ENCODE measurements at regions not wholly inside any gene's neighbourhood (a gene's known extent, or its start where the extent isn't known, plus 50 kb on each side); places are given as distances from the start of the nearest gene placed in this dataset.

DNA sequence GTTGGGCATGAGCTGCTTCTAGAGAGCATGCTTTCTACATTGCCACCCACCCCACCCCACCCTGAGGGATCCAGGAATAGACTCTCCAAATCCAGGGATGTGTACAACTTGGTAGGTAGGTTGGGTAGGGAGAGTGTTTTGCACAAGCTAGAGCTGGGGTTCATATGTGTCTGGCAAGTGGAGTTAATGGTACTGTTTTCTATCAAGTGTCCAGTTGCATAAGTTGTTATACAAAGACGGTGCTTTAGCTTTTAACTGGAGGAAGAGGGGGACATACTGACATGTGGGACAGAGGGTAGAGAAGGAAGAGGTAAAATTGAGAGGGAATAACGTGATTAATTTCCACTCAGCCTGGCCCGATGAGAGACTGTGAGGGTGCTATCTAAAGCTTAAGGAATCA, 51.0 kb upstream of the TNC start:
- no peak for DNase-seq

DNA sequence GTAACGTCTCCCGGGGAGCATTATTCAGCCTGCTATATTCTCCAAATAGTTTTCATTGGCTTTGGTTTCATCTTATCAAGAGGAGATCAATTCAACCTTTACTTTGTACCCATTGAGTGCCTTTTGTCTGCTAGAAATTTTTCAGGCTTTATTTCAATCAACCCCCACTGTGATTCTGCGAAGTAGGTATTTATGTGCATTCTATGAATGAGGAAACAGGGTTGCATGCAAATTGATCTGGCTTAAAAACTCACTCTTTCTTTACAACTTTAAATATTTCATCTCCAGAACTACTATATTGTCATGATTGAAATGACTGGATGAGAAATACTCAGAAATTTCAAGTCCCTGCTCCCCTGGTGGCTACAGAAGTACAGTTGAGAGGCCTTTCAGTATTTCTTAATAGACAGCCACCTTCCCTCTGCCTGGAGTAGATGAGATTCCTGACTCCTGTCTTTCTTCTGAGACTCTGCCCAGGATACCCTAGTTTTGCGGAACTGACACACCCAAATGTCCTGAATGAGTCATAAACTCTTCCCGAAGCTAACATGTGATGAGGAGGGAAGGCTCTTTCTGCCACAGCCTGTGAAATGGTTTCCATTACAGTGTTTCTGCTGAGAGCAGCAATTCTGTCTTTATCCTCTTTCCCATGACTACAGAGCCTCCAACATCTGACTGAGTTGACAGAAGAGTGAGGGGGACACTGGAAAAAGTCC, 52.6 kb upstream of the TNC start:
- no peak for DNase-seq

DNA sequence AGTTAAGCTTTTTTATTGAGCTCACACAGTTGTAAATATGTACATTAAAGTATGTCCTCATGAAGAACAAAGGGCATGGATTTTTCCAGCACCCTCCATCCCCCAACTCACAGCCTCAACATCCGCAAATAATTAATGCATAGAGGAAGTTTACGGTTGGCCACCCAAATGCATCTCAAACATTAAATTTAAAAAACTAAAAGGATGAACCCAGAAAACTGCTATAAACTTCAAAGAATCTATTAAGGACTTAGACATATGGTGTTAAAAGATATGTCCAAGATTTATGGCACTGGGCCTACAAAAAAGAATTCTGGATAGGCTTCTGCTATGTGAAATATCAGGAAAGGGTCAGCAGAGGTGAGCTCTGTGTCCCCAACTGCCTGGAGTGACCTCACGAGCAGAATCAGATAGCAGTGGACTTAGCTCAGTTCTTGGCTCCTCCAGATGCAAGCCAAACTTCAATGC, 54.0 kb upstream of the TNC start:
- no peak for DNase-seq

DNA sequence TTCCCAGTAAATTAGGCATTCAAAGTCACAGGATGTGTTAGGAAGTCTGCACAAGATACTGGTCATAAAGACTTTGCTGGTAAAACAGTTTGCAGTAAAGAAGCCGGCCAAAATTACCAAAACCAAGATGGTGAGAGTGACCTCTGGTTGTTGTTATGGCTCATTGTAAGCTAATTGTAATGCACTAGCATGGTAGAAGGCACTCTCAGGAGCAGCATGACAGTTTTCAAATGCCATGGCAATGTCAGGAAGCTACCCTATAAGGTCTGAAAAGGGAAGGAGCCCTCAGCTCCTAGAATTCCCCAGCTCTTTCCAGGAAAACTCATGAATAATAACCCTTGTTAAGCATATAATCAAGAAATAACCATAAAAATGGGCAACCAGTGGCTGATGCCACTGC, 64.3 kb upstream of the TNC start:
- no peak for DNase-seq

DNA sequence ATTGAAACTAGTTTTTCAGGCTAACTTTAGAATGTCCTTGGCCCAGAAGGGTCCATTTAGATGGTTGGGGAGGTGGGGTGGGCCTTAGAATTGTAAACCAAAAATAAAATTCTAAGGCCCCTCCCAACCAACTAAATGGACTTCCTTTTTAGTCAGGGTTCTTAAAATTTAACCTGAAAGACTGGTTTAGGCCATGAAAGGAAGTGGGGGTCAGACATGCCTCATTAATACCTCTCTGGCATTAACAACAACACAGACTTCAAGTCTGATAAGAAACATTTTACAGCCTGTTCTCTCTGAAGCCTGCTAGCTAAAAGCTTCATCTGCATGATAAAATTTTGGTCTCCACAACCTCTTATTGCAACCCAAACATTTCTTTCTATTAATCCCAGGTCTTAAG, 65.5 kb upstream of the TNC start:
- no peak for DNase-seq

DNA sequence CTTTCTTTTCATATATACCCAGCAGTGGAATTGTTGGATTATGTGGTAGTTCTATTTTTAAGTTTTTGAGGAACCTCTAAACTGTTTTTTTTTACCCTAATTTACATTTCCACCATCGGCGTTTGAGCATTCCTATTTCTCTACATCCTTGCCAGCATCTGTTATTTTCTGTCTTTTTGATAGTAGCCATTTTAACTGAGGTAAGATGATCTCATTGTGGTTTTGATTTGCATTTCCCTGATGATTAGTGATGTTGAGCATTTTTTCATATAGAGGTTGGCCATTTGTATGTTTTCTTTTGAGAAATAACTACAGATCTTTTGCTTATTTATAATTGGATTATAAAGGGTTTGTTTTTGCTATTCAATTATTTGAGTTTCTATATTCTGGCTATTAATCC, 71.7 kb upstream of the TNC start:
- DNase-seq, result no peak

DNA sequence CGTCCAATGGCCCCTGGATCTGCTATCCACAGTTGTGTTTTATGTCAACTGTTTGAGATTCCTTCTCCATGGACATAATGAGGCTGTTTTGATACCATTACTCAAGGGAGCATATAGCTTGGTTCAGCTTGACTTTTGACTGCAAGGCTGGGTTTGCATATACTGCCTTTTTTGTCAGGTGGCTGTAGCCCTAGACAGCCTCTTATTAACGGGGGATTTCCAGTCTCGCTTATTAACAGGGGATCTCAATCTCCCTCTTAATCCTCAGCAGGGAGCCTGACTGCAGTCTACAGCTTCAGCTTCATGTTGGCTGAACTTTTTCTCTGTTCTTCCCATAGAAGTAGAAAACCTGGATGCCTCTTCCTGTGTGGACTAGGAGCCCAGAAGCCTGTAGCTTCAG, 73.7 kb upstream of the TNC start:
- DNase-seq, result no peak

DNA sequence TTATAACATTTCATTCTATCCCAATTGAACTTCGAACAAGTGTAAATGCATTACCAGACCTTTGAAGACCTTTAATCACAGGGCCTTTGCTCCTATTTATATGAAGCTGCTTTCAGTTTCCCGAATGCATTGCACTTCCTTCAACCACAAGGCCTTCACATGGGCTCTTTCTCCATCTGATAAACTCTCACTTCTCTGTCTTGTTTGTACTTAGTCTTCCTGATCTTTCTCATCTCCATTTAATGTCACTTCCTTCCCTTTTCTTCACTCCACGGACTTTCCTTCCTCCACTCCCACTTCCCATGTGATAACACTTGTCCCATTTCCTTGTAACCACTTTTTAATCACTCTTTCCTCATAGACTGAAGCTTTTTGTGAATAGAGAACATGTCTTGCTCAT, 74.3 kb upstream of the TNC start:
- DNase-seq, result no peak

DNA sequence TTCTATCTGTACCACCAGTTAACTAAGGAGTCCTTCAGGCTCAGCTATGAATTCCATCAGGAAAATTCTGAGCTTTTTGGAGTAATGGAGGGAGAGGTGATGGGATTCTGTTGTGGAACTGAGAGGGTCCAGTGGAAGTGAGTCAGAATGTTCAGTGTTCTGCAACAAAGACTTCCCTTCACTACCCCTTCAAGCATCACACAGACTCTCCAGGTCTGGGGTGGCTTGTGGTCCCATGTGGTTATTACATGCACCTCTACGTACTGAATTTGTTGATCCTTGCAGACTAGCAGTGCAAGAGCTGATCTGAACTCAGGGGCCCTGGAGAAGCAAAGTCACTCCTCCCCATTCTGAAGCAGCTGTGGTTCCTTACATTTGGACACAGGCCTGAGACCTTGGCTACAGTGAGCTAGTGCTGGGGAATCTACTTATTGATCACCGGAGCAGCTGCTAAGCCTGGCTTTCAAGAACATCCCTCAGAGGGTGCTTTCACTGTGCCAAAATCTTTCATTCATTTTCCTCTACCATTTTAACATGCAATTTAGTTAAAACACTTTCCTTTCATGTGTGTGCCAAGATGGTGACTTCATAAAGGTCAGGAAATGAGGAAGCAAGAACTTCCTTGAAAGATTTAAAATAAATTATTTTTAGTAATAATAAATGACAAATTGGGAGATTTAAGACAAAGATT, 75.0 kb upstream of the TNC start:
- peak; percentile 66 for DNase-seq

DNA sequence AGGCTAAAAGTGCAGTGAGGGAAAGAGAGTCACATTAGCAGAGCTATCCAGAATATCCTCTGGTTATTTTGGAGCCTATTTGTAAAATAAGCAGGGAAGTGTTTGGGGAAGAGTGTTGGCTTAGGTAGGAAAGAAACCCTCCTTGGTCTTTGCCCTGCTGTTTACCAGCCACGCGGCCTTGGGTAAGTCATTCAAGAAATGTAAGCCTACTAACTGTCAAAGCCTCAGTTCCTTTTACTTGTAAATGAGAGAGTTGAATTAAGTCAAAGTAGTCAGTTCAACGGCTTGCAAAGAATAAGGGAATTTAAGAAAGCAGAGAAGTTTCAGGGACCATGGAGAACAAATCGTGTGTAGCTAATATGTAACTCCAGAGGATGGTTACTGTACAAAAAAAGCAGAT, 75.8 kb upstream of the TNC start:
- DNase-seq, result no peak

DNA sequence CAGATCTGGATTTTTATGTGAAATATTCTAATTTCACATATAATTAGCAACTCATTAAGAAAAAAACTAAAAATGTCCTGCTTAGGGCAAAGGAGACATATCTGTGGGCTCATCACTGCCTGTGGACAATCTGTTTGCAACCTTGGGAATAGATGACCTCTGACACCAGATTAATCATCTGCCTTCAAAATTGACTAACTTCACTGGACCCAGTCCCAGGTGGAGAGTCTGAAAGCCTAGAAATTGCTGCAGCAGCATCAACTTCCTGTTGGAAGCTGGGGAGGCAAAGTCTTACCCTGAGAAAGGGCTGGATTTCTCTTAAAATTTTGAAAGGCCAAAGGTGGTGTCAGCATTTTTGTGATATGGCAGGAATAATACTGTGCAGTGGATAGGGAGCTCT, 76.3 kb upstream of the TNC start:
- no peak for DNase-seq

DNA sequence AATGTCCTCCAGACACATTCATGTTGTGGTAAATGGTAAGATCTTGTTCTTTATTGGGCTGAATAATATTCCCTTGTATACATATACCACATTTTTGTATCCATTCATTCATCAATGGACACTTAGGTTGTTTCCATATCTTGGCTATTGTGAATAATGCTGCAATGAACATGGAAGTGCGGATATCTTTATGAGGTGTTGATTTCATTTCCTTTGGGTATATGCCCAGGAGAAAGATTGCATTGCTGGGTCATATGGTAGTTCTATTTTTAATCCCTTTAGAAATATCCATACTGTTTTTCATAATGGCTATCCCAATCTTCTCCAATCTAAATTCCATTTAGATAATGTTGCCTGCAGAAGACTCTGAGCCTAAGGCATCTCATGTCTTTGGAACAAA, 78.0 kb upstream of the TNC start:
- DNase-seq, result no peak

DNA sequence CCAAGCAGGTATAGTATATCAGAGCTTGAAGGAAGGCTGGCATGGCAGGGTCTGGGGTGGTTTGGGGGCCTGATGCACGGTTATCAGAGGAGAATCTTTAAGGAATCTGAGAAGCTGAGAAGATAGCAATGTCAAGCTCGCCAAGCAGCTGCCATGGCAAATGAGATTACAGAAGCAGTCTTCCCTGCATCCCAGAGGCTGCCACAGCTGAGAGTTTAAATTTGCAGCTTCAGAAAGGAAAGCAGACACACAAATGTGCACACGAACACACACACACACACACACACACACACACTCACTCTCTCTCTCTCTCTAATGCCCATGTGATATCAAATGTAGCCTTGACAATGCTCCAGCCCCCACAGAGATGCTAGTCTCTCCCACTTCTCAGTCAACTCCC, 79.0 kb upstream of the TNC start:
- DNase-seq, result no peak

DNA sequence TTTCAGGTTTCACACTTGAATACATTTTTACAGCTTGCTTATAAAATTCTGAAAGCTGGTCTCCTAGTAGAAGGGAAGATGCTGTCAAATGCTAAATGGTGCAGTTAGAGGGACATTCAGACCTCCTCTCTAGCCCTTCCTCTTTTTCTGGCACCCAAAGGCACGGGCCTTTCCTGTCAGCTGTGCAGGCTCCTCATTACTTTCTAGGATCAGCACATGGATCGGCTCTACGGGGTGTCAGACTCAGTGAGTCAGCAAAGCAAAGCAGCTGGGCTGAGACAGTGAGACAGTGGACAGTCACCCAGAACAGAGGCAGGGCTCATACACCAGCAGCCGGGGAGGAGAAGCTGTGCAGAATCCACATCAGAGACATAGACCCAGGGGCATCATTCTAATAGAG, 80.0 kb upstream of the TNC start:
- peak; percentile 61 for DNase-seq

DNA sequence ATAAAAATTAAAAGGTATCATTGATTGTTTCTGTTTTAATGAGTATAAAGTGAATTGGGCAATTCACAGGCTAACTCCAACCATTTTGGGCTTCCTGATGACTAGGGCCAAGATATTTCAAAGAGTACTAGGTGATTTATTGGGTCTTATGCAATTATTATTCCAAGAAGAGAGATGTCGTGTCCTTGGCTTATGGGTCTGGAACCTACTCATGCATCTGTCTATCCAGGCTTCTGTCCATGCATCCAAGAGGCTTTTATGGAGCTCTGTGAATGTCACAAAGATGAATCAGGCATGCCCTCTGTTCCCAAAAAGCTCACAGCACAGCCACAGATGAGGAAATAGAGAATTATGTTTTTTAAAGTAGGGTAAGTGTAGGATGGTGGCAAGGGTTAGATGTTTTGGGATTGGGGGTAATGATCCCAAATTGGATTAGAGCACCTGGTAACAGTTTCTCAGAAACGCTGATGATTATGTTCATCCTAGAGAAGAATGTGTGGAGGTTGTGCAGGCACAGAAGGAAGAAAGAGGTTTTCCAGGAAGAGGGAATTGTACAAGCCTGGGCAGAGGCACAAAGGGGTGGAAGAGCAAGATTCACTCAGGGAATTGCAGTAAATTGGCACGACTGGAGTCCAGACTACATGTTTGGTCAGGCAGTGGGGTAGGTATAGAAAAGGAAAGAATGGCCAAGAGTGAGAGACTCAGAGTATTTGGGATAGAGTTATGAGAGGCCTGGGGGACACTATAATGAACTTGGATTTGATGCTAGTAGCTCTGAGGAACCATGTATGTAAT, 83.0 kb upstream of the TNC start:
- no peak for DNase-seq

DNA sequence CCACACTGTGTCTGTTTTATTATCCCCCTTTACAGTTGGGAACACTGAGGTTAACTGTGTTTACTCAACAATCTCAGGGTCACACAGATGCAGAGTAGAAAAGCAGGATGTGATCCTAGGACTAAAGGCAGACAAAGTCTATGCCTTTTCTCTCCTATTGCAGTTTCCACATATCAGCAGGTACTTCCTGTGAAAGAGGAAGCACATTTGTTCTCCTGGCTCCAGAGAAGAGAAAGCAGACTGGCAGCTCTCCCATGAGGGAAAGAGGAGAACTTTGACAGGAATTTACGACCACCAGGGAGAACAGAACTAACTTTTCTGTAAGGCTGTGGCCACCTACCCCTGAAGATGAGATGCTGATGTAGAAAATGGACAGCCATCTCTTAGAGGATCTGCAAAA, 84.2 kb upstream of the TNC start:
- no peak for DNase-seq

DNA sequence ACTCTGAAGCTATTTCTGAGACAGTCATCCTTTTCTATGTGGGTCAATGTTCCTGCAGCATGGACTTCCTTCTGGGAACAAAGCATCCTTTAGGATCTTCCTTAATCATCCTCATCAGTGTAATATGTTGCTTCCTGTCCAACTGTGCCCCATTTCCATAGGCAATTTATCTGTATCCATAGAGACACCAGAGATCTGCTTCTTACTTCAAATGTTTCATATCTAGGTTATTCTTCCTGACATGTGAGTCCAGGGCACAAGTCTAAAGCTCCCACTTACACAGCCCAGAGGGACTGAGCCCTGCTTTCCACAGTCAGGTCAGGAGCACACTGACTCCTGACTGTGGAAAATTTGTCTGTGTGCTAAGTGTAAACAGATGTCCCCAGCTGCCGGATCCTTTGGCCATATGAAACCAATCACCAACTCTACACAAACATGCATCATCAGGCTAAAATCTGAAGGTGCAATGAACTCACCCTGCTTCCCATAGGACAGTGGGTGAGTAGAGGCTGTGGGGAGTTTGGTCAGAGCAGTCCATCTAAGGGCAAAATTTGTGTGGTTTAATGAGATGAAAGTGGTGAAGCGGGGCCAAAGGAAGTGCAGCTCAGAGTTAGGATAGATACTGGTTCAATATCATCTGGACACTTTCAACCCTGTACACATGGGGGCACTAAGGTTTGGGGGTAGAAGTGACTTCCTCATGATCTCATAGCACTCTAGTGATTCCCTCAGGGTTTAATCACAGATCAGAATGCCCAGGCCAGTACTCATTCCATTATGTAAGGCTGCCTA, 85.2 kb upstream of the TNC start:
- peak; percentile 55 for DNase-seq

DNA sequence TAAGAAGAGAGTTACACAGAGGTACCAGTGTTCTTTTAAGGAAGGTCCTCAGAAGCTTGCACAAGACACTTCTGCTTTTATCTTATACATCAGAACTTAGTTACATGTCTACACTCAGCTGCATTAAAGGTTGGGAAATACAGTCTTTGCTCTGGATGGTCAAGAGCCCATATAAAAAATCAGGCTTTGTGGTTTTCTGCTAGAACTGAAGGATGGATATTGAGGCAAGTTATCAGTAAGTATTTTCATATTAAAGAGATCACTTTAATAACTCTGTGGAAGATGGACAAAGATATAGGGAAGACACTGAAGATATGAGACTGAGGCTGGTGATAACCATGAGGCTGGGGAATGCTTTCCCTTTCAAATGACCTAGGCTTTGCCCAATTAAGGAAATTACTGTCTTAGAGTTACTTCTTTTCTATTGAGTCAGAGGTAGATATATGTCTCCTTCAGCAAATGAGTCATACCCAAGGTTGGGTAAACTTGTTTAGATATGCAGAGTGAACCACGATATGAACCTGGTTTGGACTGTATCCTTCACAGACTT, 87.0 kb upstream of the TNC start:
- no peak for DNase-seq

DNA sequence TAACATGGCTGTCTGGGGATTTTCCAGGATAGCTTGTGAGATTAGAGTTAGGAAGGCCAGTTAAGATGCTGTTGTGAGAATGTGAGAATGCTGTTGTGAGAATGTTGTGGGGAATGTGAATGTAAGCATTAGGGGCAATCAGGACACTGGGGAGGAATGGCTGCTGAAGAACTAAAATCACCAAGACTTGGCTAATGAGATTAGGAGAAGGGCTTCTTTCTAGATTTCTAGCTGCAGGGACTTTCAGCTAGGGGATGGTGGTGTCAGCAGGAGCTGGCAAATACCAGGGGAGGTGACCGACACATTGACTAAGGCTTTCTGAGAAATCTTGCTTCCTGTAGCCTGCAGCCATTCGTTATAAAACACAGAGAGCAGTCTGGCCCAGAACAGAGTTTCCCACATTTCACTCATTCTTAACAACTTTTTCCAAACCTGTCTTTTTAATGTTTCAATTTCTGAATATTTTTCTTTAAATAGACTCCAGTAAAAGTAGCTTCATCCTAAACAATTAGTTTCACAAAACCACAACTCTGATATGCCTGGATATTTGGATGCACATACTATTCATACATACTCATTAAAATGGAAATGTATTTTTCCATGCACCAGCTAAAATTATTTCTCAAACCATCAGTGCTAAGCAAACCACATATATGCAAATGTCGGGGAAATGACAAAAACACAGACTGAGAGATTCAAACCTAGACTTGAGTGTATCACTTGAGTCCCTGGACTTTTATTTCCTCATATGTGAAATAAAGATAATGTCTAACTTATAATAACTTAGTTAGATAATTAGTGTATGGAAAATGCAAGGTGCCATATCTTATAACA, 89.3 kb upstream of the TNC start:
- no peak for DNase-seq

DNA sequence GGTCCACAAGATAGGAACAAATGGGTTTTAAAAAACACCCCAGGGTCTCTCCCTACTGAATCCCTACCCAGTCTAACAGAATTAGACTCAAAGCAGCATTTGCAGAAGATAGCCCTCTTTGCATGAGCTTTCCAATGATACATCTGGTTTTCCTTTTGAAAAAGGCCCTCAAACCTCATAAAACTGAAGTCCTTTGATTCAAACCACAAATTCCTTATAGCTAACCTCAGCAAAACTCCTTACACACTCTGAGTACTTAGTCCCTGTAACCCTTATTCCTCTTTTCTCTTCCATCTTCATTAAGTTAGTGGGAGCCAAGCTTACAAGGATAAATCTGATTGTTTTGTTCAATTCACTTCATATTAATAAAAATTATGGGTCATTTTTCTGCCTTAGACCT, 90.5 kb upstream of the TNC start:
- DNase-seq, result no peak

DNA sequence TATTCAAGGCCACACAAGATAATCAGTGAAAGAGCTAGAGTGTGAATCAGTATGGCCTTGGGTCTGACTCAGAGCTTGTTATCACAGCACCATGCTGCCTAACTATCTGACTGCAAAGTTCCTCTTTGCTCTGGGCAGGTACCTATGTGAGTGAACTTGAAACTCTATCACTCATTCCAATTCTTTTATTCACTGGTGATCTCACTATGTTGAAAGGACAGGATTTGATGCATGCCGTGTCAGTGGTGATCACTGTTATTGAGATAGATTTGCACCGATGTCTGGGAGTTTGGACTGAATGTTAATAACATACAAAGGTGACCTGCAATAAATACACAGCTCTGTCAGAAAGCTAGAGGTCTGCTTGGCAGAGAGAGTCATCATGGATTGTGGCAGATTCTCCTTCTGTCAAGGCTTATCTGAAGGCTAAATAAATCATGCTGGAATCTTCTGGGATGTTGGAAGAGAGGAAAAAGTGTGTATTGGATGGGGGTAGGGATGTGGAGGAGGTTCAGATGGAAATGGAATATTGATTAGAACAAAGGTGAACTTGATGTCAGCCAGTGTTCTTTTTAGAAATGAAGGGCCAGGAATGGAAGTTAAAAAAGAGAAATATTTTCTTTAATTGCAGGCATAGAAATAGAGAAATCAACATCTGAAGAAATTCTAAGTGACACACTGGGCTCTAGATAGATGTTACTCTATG, 91.8 kb upstream of the TNC start:
- DNase-seq, result no peak
